HG03039 (cell line): ENCODE measurements at regions not wholly inside any gene's neighbourhood (a gene's known extent, or its start where the extent isn't known, plus 50 kb on each side); places are given as distances from the start of the nearest gene placed in this dataset.

Source experiments
- ATAC-seq: cut with Tn5 transposase; IDR thresholded peaks from one replicate; pipeline ENCODE4 v1.9.1; 2021; ENCODE audit warnings: mild to moderate bottlenecking, moderate library complexity; ENCODE audit not compliant: unreplicated experiment

GRCh38 chr2:18104595-18105224, 226.2 kb downstream of the KCNS3 start:
- no peak for ATAC-seq

GRCh38 chr2:18096836-18097405, 218.5 kb downstream of the KCNS3 start:
- no peak for ATAC-seq

- ATAC-seq, result no peak
Observed at GRCh38 chr2:18094277-18094676, 215.8 kb downstream of the KCNS3 start.

- ATAC-seq, result no peak
Observed at GRCh38 chr2:18093196-18093595, 214.7 kb downstream of the KCNS3 start.

GRCh38 chr2:18092760-18093159, 214.3 kb downstream of the KCNS3 start:
- ATAC-seq, result no peak

- ATAC-seq, result no peak
Observed at GRCh38 chr2:18085593-18085992, 207.1 kb downstream of the KCNS3 start.

GRCh38 chr2:18084376-18084775, 205.9 kb downstream of the KCNS3 start:
- no peak for ATAC-seq

GRCh38 chr2:18083806-18084205, 205.3 kb downstream of the KCNS3 start:
- ATAC-seq, result no peak

GRCh38 chr2:18078216-18078615, 199.7 kb downstream of the KCNS3 start:
- no peak for ATAC-seq

GRCh38 chr2:18077704-18078103, 199.2 kb downstream of the KCNS3 start:
- no peak for ATAC-seq

GRCh38 chr2:18077231-18077630, 198.8 kb downstream of the KCNS3 start:
- no peak for ATAC-seq

GRCh38 chr2:18074476-18074875, 196.0 kb downstream of the KCNS3 start:
- ATAC-seq, result no peak

GRCh38 chr2:18073601-18074000, 195.1 kb downstream of the KCNS3 start:
- ATAC-seq, result no peak

- ATAC-seq, result no peak
Observed at GRCh38 chr2:18067588-18068384, 189.3 kb downstream of the KCNS3 start.

- no peak for ATAC-seq
Observed at GRCh38 chr2:18066894-18067293, 188.4 kb downstream of the KCNS3 start.

GRCh38 chr2:18066066-18066465, 187.6 kb downstream of the KCNS3 start:
- no peak for ATAC-seq

GRCh38 chr2:18065249-18065648, 186.8 kb downstream of the KCNS3 start:
- no peak for ATAC-seq

GRCh38 chr2:18063826-18064470, 185.5 kb downstream of the KCNS3 start:
- no peak for ATAC-seq

- no peak for ATAC-seq
Observed at GRCh38 chr2:18062892-18063291, 184.4 kb downstream of the KCNS3 start.

GRCh38 chr2:18061717-18062116, 183.2 kb downstream of the KCNS3 start:
- no peak for ATAC-seq

GRCh38 chr2:18057657-18058056, 179.2 kb downstream of the KCNS3 start:
- ATAC-seq, result no peak

- no peak for ATAC-seq
Observed at GRCh38 chr2:18055290-18055689, 176.8 kb downstream of the KCNS3 start.
